GM12878 (cell line): ENCODE measurements at regions not wholly inside any gene's neighbourhood (a gene's known extent, or its start where the extent isn't known, plus 50 kb on each side); places are given as distances from the start of the nearest gene placed in this dataset.

Experiments used
- CEBPB ChIP-seq, 2 experiments: fragments of 150-350 bp in 1 of 2; IDR thresholded peaks; 2 replicates each; pipeline ENCODE4 v1.6.1; 2012 to 2014; ENCODE audit warnings: low read depth in 2 of 2, low read length in 2 of 2, borderline replicate concordance in 1 of 2, inconsistent platforms in 1 of 2
- CTCF ChIP-seq, 3 experiments: IDR thresholded peaks in 2 of 3; conservative IDR thresholded peaks in 1 of 3; 2 replicates each; pipeline ENCODE4 v1.5.1; 2011; ENCODE audit warnings: low read depth in 3 of 3, low read length in 3 of 3, mild to moderate bottlenecking in 3 of 3, control low read depth in 2 of 3, moderate library complexity in 2 of 3, inconsistent platforms in 1 of 3, mixed read lengths in 1 of 3; ENCODE audit not compliant: control insufficient read depth in 2 of 3, insufficient read depth in 1 of 3; ENCODE audit errors: extremely low read depth in 1 of 3
- E2F8 ChIP-seq: fragments of 450-650 bp; IDR thresholded peaks from 2 replicates; pipeline ENCODE4 v1.6.1; 2018; ENCODE audit warnings: mild to moderate bottlenecking, low read depth, moderate library complexity; ENCODE audit not compliant: partially characterized antibody
- ELK1 ChIP-seq: IDR thresholded peaks from 2 replicates; pipeline ENCODE4 v1.6.1; 2012; ENCODE audit warnings: low read depth, low read length, improper control_type of control experiment
- POLR2A ChIP-seq: IDR thresholded peaks from 2 replicates; pipeline ENCODE4 v1.6.1; 2011; ENCODE audit warnings: low read depth, mild to moderate bottlenecking, low read length
- POLR2AphosphoS5 ChIP-seq: IDR thresholded peaks from 2 replicates; pipeline ENCODE4 v1.6.1; 2011; ENCODE audit warnings: mild to moderate bottlenecking, low read length, inconsistent platforms

- TF ChIP-seq ELK1 = no peak
- no peak for TF ChIP-seq CTCF (IDR thresholded peaks at IDR 0.05 in 2 of 3, conservative IDR thresholded peaks at IDR 0.05 in 1 of 3; ENCODE audit: control insufficient read depth in 2 of 3, extremely low read depth in 1 of 3, insufficient read depth in 1 of 3, low read depth in 3 of 3, low read length in 3 of 3)
- TF ChIP-seq CEBPB (IDR thresholded peaks at IDR 0.05; ENCODE audit: borderline replicate concordance in 1 of 2, low read depth in 2 of 2, low read length in 2 of 2) = no peak
- TF ChIP-seq POLR2A = no peak
- no peak for TF ChIP-seq E2F8
- no peak for TF ChIP-seq POLR2AphosphoS5
These were observed 93.2 kb upstream of the NR0B1 start for GRCh38 chrX:30402366-30402765.
